GM13977 (cell line): ENCODE measurements at regions not wholly inside any gene's neighbourhood (a gene's known extent, or its start where the extent isn't known, plus 50 kb on each side); places are given as distances from the start of the nearest gene placed in this dataset.
"Not testable (repeated sequence)": the region's sequence is repeated elsewhere in the genome, so short reads cannot be mapped to it uniquely, and the experiment has no call there.

Experiments
- DNase-seq: peaks from one replicate; pipeline ENCODE4 v3.0.0; 2012; ENCODE audit warnings: low spot score
- CTCF ChIP-seq: IDR thresholded peaks from 2 replicates; pipeline ENCODE4 v1.5.1; 2012; ENCODE audit warnings: mild to moderate bottlenecking, control low read depth; ENCODE audit not compliant: insufficient read depth; ENCODE audit errors: extremely low read depth, missing control alignments
- in situ Hi-C: fragments of 300-500 bp; cut with MboI; formaldehyde crosslinking; loops from one replicate; pipeline ENCODE4 v1.12.0; 2022; ENCODE audit warnings: low sequenced_read_pairs, low pct_unique_long_range_greater_than_20kb, mixed read lengths, inconsistent platforms; ENCODE audit not compliant: unreplicated experiment

GRCh38 chr14:38000340-38000739 is 207.4 kb upstream of the SSTR1 start:
- in situ Hi-C loops, result no loop called here
- DNase-seq, result no peak
- TF ChIP-seq CTCF, result no peak

GRCh38 chr14:38001501-38001900 is 206.2 kb upstream of the SSTR1 start:
- DNase-seq, result no peak
- no peak for TF ChIP-seq CTCF
- in situ Hi-C loops, result no loop called here

GRCh38 chr14:38003746-38004609 is 203.7 kb upstream of the SSTR1 start:
- DNase-seq, result no peak
- TF ChIP-seq CTCF, result no peak
- in situ Hi-C loops, result no loop called here

GRCh38 chr14:38004610-38004879 is 203.2 kb upstream of the SSTR1 start:
- in situ Hi-C loops, result no loop called here
- no peak for DNase-seq
- no peak for TF ChIP-seq CTCF

GRCh38 chr14:38011156-38011555 is 196.5 kb upstream of the SSTR1 start:
- DNase-seq, in situ Hi-C loops: not testable (repeated sequence)

GRCh38 chr14:38012056-38012455 is 195.6 kb upstream of the SSTR1 start:
- in situ Hi-C loops, result no loop called here

More at GRCh38 chr14:38012056-38012455, 195.6 kb upstream of the SSTR1 start:
- TF ChIP-seq CTCF, result no peak
- DNase-seq, result no peak
